SK-N-SH (cell line): ENCODE measurements at regions not wholly inside any gene's neighbourhood (a gene's known extent, or its start where the extent isn't known, plus 50 kb on each side); places are given as distances from the start of the nearest gene placed in this dataset.

ENCODE experiments used
- CTCF ChIA-PET: fragments of 300-600, 350-600 bp; formaldehyde crosslinking; extraction: SDS; loops from one replicate; lab custom pipeline; 2021; lab: Yijun Ruan, JAX
- POLR2A ChIA-PET: fragments of 350-600 bp; sonication (Branson Sonifier 250); formaldehyde crosslinking; extraction: SDS; loops from one replicate; lab custom pipeline; 2020; ENCODE audit warnings: antibody characterized with exemption, inconsistent platforms; lab: Yijun Ruan, JAX
- DNase-seq: peaks from one replicate; pipeline ENCODE4 v3.0.0; 2012
- H2AFZ ChIP-seq: fragments of 200-600 bp; sonication (generic); 2 replicates; pipeline ENCODE4 v1.8.1; 2016; ENCODE audit warnings: antibody characterized with exemption, mild to moderate bottlenecking, low read depth
- H3F3A ChIP-seq: fragments of 200-600 bp; sonication (generic); replicated peaks from 2 replicates; pipeline ENCODE3; 2016; ENCODE audit warnings: antibody characterized with exemption, mild to moderate bottlenecking; ENCODE audit not compliant: insufficient read depth
- H3K27ac ChIP-seq, 2 experiments: fragments of 200-500 bp in 1 of 2; fragments of 200-600 bp in 1 of 2; sonication (Bioruptor generic) in 1 of 2; sonication (generic), shearing (Covaris generic) in 1 of 2; 2 replicates each; pipeline versions ENCODE4 v1.5.1 to v1.6.1; 2014 to 2016; ENCODE audit warnings: low read depth in 2 of 2, inconsistent platforms in 1 of 2, low read length in 1 of 2, mild to moderate bottlenecking in 1 of 2, mixed read lengths in 1 of 2
- H3K27me3 ChIP-seq: fragments of 200-600 bp; sonication (generic), shearing (Covaris generic); 2 replicates; pipeline ENCODE4 v1.6.1; 2016; ENCODE audit warnings: mixed run types; ENCODE audit not compliant: insufficient read depth
- H3K36me3 ChIP-seq, 2 experiments: fragments of 200-500 bp in 1 of 2; fragments of 200-600 bp in 1 of 2; sonication (Bioruptor generic) in 1 of 2; sonication (generic) in 1 of 2; replicated peaks in 1 of 2; 2 replicates each; pipeline versions ENCODE3 to v1.5.1; 2014 to 2016; ENCODE audit warnings: low read length in 1 of 2, mild to moderate bottlenecking in 1 of 2; ENCODE audit not compliant: insufficient read depth in 2 of 2, control insufficient read depth in 1 of 2
- H3K4me1 ChIP-seq, 2 experiments: fragments of 200-500 bp in 1 of 2; fragments of 200-600 bp in 1 of 2; sonication (Bioruptor generic) in 1 of 2; sonication (generic), shearing (Covaris generic) in 1 of 2; 2 replicates each; pipeline versions ENCODE4 v1.5.1 to v1.6.1; 2014 to 2016; ENCODE audit warnings: low read depth in 1 of 2, low read length in 1 of 2, mixed run types in 1 of 2; ENCODE audit not compliant: insufficient read depth in 2 of 2, control insufficient read depth in 1 of 2
- H3K4me2 ChIP-seq: fragments of 200-600 bp; sonication (generic), shearing (Covaris generic); 2 replicates; pipeline ENCODE4 v1.6.1; 2017; ENCODE audit warnings: mixed run types
- H3K4me3 ChIP-seq, 2 experiments: fragments of 200-500 bp in 1 of 2; fragments of 200-600 bp in 1 of 2; sonication (Bioruptor generic) in 1 of 2; sonication (generic), shearing (Covaris generic) in 1 of 2; 2 replicates each; pipeline versions ENCODE4 v1.5.1 to v1.8.1; 2014 to 2016; ENCODE audit warnings: low read depth in 2 of 2, inconsistent platforms in 1 of 2, low read length in 1 of 2, mild to moderate bottlenecking in 1 of 2, mixed read lengths in 1 of 2, moderate library complexity in 1 of 2
- H3K79me2 ChIP-seq: fragments of 200-600 bp; sonication (generic); 2 replicates; pipeline ENCODE4 v1.8.1; 2017; ENCODE audit warnings: mild to moderate bottlenecking; ENCODE audit not compliant: insufficient read depth
- H3K9ac ChIP-seq: fragments of 200-600 bp; sonication (generic); 2 replicates; pipeline ENCODE4 v1.6.1; 2017; ENCODE audit warnings: mixed run types
- H3K9me2 ChIP-seq: fragments of 200-600 bp; sonication (generic); 2 replicates; pipeline ENCODE4 v1.6.1; 2017; ENCODE audit warnings: mixed run types
- H3K9me3 ChIP-seq: fragments of 200-600 bp; sonication (generic); 2 replicates; pipeline ENCODE4 v1.6.1; 2017; ENCODE audit warnings: mixed run types, mild to moderate bottlenecking, moderate library complexity
- H4K20me1 ChIP-seq: fragments of 200-600 bp; sonication (generic); 2 replicates; pipeline ENCODE4 v1.6.1; 2017; ENCODE audit warnings: mild to moderate bottlenecking, mixed run types; ENCODE audit not compliant: insufficient read depth
- CHD2 ChIP-seq: fragments of 150-350 bp; IDR thresholded peaks from 2 replicates; pipeline ENCODE4 v1.6.1; 2018; ENCODE audit warnings: low read length; ENCODE audit not compliant: partially characterized antibody
- CTCF ChIP-seq: fragments of 200-600 bp; sonication (generic); IDR thresholded peaks from 2 replicates; pipeline ENCODE4 v1.6.1; 2017; ENCODE audit warnings: antibody characterized with exemption, mild to moderate bottlenecking, moderate library complexity
- ELF1 ChIP-seq: IDR thresholded peaks from 2 replicates; pipeline ENCODE4 v1.4.0; 2012
- EZH2phosphoT487 ChIP-seq: fragments of 200-600 bp; sonication (generic); IDR thresholded peaks from 2 replicates; pipeline ENCODE4 v1.6.1; 2017; ENCODE audit warnings: low read depth, mixed run types, mild to moderate bottlenecking, antibody characterized with exemption, moderate library complexity, borderline replicate concordance
- GABPA ChIP-seq: IDR thresholded peaks from 2 replicates; pipeline ENCODE4 v1.4.0; 2012; ENCODE audit warnings: low read depth, mild to moderate bottlenecking
- IRF3 ChIP-seq: fragments of 150-350 bp; IDR thresholded peaks from 2 replicates; pipeline ENCODE4 v1.6.1; 2016; ENCODE audit warnings: mild to moderate bottlenecking, low read depth, low read length
- MEF2A ChIP-seq: IDR thresholded peaks from 2 replicates; pipeline ENCODE4 v1.4.0; 2012; ENCODE audit warnings: low read depth, borderline replicate concordance
- PBX3 ChIP-seq: IDR thresholded peaks from 2 replicates; pipeline ENCODE4; 2012
- REST ChIP-seq: IDR thresholded peaks from 2 replicates; pipeline ENCODE4 v1.6.1; 2012; ENCODE audit warnings: mild to moderate bottlenecking, low read depth, low read length, moderate library complexity
- WGBS: methylation state at CpG from one replicate; pipeline ENCODE4 v1.1.6; 2017; ENCODE audit warnings: low lambda C conversion rate; 5-methylcytosine and 5-hydroxymethylcytosine counted together

- H2AFZ ChIP-seq = no peak overlapping the region
- H3F3A ChIP-seq = peaks cover 37% of the 10 kb centered on the region
- TF ChIP-seq EZH2phosphoT487 = no peak
- no peak for TF ChIP-seq MEF2A
- no peak for TF ChIP-seq PBX3
- TF ChIP-seq CHD2 = no peak
- no peak for TF ChIP-seq REST
- no peak for TF ChIP-seq ELF1
- TF ChIP-seq IRF3 = no peak
- TF ChIP-seq GABPA = no peak
- no peak for TF ChIP-seq CTCF
- peak overlapping the region; percentile 14; the same call in 1 of the 2 replicates for H3K9ac ChIP-seq
- peaks cover 0 to 13% of the 10 kb centered on the region in 2 experiments for H3K36me3 ChIP-seq
- no peaks in the 10 kb centered on the region for H3K9me2 ChIP-seq
- 42% methylated on average over 4 of the region's 4 CpGs for WGBS
- no peak for DNase-seq
- POLR2A ChIA-PET = no interaction called here
- no peaks in the 10 kb centered on the region for H3K9me3 ChIP-seq
- peaks cover 0 to 19% of the 10 kb centered on the region in 2 experiments; a peak in 1 of 4 replicates for H3K4me1 ChIP-seq
- peaks cover 4% of the 10 kb centered on the region; the same call in 1 of the 2 replicates for H4K20me1 ChIP-seq
- H3K79me2 ChIP-seq = peaks cover 96% of the 10 kb centered on the region
- no peaks in the 10 kb centered on the region for H3K27me3 ChIP-seq
- H3K4me2 ChIP-seq = peak overlapping the region; percentile 33; the same call in 1 of the 2 replicates
- H3K27ac ChIP-seq = peak overlapping the region in 1 of 2 experiments; percentile 67; a peak in 2 of 4 replicates
- CTCF ChIA-PET = interaction anchor here (0.9 kb wide), 1 partner anchor 22 kb away, joined by 3 read pairs; no protein-coding TSS in a partner anchor
- no peak overlapping the region for H3K4me3 ChIP-seq
Observed at GRCh38 chr6:148288541-148288940, 54.1 kb upstream of the SASH1 start.
